ENCODE measurements at regions not wholly inside any gene's neighbourhood (a gene's known extent, or its start where the extent isn't known, plus 50 kb on each side); places are given as distances from the start of the nearest gene placed in this dataset.

DNA sequence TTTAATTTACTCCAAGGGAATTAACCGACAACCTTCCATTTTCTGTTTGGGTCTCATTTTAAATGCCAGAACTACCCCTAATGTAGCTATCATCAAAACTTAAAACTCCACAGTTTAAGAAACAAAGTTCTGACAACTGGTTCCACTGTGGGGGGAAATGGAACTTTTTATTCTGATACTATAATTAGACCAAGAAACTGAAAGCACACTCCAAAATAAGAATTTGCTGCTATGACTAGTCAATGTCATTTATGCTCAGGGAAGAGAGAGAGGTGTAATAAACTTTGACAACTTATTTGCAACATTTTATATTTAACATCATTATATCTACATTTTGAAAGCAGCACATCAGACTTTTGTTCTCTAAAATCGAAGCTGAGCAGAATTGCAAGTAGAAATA, 169.2 kb downstream of the ANXA2 start:
- no peak for TF ChIP-seq CTCF (conservative IDR thresholded peaks at IDR 0.05; ENCODE audit: low read length)
- TF ChIP-seq EZH2phosphoT487 (IDR thresholded peaks at IDR 0.05; ENCODE audit: borderline replicate concordance) = no peak

Data from Loucy (cell line).